ENCODE measurements at regions not wholly inside any gene's neighbourhood (a gene's known extent, or its start where the extent isn't known, plus 50 kb on each side); places are given as distances from the start of the nearest gene placed in this dataset.

DNA sequence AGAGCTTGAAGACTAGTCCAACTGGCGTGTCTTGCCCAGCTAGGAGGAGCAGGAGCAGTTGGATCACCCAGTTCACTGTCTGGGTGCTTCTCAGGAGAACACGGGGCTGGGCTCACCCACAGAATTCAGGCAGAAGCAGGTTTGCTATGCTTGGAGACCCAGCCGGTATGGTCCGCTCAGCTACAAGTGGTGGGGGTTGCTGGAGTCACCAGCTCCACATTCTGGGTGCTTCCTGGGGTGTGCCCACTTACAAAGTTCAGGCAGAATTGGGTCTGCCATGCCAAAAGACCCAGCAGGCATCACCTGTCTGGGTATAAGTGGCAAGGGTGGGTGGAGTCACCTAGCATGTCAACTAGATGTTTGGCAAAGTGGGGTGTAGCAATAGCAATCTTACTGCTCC is 1061.8 kb downstream of the PCDH19 start:
- no peak for DNase-seq
- H3K9ac ChIP-seq (ENCODE audit: extremely low read depth, insufficient read length, low read length) = no peak overlapping the region
- no peaks in the 10 kb centered on the region for H3K4me1 ChIP-seq (ENCODE audit: insufficient read depth, low read length)
- H3K4me2 ChIP-seq (ENCODE audit: insufficient read depth, insufficient read length, low read length) = no peak overlapping the region
- no peaks in the 10 kb centered on the region for H3K4me1 Mint-ChIP-seq
- H3K79me2 ChIP-seq (ENCODE audit: insufficient read depth, low read length) = no peaks in the 10 kb centered on the region
- H3K27me3 ChIP-seq (ENCODE audit: insufficient read depth, low read length) = no peaks in the 10 kb centered on the region
- no peaks in the 10 kb centered on the region for H3K9me3 ChIP-seq (ENCODE audit: control insufficient read depth, low read depth, low read length)
- H2AFZ ChIP-seq (ENCODE audit: low read length) = no peak overlapping the region
- no peaks in the 10 kb centered on the region for H4K20me1 ChIP-seq (ENCODE audit: control insufficient read depth, insufficient read depth, insufficient read length)
- H2BK20ac ChIP-seq (ENCODE audit: low read depth, low read length, poor library complexity, severe bottlenecking) = no peak overlapping the region
- no peak overlapping the region for H2BK5ac ChIP-seq (ENCODE audit: insufficient read length, low read length)
- no peak overlapping the region for H3K27ac Mint-ChIP-seq
- H3K27me3 Mint-ChIP-seq (ENCODE audit: low read depth) = no peaks in the 10 kb centered on the region
- no peaks in the 10 kb centered on the region for H3K23me2 ChIP-seq (ENCODE audit: insufficient read length, low read depth, low read length, poor library complexity, severe bottlenecking)
- H4K8ac ChIP-seq (replicated peaks; ENCODE audit: insufficient read length, low read depth, low read length) = no peak overlapping the region
- no peak overlapping the region for H4K91ac ChIP-seq (ENCODE audit: insufficient read length, low read depth, low read length)
- no peak overlapping the region for H3K4ac ChIP-seq (ENCODE audit: low read depth, low read length)
- no peak overlapping the region for H2BK12ac ChIP-seq (ENCODE audit: insufficient read length, low read depth, low read length)
- no peak overlapping the region for H3K23ac ChIP-seq (ENCODE audit: insufficient read length, low read depth, low read length)
- H3K4me3 Mint-ChIP-seq = no peak overlapping the region
- H3K79me1 ChIP-seq (ENCODE audit: insufficient read depth, low read depth, low read length, poor library complexity, severe bottlenecking) = no peaks in the 10 kb centered on the region
- no peak overlapping the region for H3K18ac ChIP-seq (ENCODE audit: insufficient read length, low read depth, low read length)
- H3K56ac ChIP-seq (ENCODE audit: insufficient read length, low read depth, low read length) = no peak overlapping the region
- no peak overlapping the region for H4K5ac ChIP-seq (ENCODE audit: insufficient read length, low read depth, low read length)
- H3K9me3 Mint-ChIP-seq = peaks cover 6 to 10% of the 10 kb centered on the region in 2 experiments; a peak in 4 of 5 replicates
- no peak overlapping the region for H2BK120ac ChIP-seq (ENCODE audit: low read depth, low read length, poor library complexity, severe bottlenecking)
- H3T11ph ChIP-seq (ENCODE audit: low read length) = no peak overlapping the region
- no peak overlapping the region for H2AK5ac ChIP-seq (ENCODE audit: insufficient read length, low read length)
- TF ChIP-seq, protein P1, sequence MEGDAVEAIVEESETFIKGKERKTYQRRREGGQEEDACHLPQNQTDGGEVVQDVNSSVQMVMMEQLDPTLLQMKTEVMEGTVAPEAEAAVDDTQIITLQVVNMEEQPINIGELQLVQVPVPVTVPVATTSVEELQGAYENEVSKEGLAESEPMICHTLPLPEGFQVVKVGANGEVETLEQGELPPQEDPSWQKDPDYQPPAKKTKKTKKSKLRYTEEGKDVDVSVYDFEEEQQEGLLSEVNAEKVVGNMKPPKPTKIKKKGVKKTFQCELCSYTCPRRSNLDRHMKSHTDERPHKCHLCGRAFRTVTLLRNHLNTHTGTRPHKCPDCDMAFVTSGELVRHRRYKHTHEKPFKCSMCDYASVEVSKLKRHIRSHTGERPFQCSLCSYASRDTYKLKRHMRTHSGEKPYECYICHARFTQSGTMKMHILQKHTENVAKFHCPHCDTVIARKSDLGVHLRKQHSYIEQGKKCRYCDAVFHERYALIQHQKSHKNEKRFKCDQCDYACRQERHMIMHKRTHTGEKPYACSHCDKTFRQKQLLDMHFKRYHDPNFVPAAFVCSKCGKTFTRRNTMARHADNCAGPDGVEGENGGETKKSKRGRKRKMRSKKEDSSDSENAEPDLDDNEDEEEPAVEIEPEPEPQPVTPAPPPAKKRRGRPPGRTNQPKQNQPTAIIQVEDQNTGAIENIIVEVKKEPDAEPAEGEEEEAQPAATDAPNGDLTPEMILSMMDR (conservative IDR thresholded peaks at IDR 0.05) = no peak
- no CpG with 5 or more reads among the region's 4 CpGs for WGBS (ENCODE audit: extremely low coverage, insufficient read length, low lambda C conversion rate)
- no peak overlapping the region for H3K14ac ChIP-seq (ENCODE audit: insufficient read depth, low read length)
- H3K27ac ChIP-seq (ENCODE audit: insufficient read length, low read depth, low read length) = no peak overlapping the region
- H2BK15ac ChIP-seq (ENCODE audit: low read depth, low read length) = no peak overlapping the region
- H3K36me3 Mint-ChIP-seq (ENCODE audit: insufficient read depth in 1 of 3, low read depth in 3 of 3) = peaks cover 0 to 9% (median 0%) of the 10 kb centered on the region in 3 experiments; a peak in 2 of 7 replicates

Data from H9 (cell line).